H9 (cell line): ENCODE measurements at regions not wholly inside any gene's neighbourhood (a gene's known extent, or its start where the extent isn't known, plus 50 kb on each side); places are given as distances from the start of the nearest gene placed in this dataset.

Source experiments
- DNase-seq: peaks from one replicate; pipeline ENCODE4 v3.0.0-alpha.2; 2017
- H2AFZ ChIP-seq: one replicate; pipeline ENCODE4 v1.6.1; 2013; ENCODE audit warnings: mild to moderate bottlenecking, low read length, control low read depth, moderate library complexity
- H2AK5ac ChIP-seq: 2 replicates; pipeline ENCODE4 v1.6.1; 2013; ENCODE audit warnings: low read length, control low read depth, mixed read lengths; ENCODE audit not compliant: insufficient read length
- H2BK120ac ChIP-seq: one replicate; pipeline ENCODE4 v1.6.1; 2013; ENCODE audit warnings: low read depth, mild to moderate bottlenecking, low read length, control low read depth, inconsistent platforms; ENCODE audit not compliant: poor library complexity, severe bottlenecking
- H2BK12ac ChIP-seq: 2 replicates; pipeline ENCODE4 v1.6.1; 2013; ENCODE audit warnings: low read length, control low read depth, mixed read lengths, low read depth; ENCODE audit not compliant: insufficient read length
- H2BK15ac ChIP-seq: 2 replicates; pipeline ENCODE4 v1.6.1; 2013; ENCODE audit warnings: low read depth, low read length, control low read depth
- H2BK20ac ChIP-seq: one replicate; pipeline ENCODE4 v1.6.1; 2013; ENCODE audit warnings: low read depth, mild to moderate bottlenecking, low read length, control low read depth, inconsistent platforms; ENCODE audit not compliant: poor library complexity, severe bottlenecking
- H2BK5ac ChIP-seq: 2 replicates; pipeline ENCODE4 v1.6.1; 2013; ENCODE audit warnings: low read length, control low read depth, mixed read lengths; ENCODE audit not compliant: insufficient read length
- H3K14ac ChIP-seq: 2 replicates; pipeline ENCODE4 v1.6.1; 2013; ENCODE audit warnings: low read length, control low read depth; ENCODE audit not compliant: insufficient read depth
- H3K18ac ChIP-seq: 2 replicates; pipeline ENCODE4 v1.6.1; 2013; ENCODE audit warnings: low read depth, mild to moderate bottlenecking, mixed read lengths, low read length, control low read depth; ENCODE audit not compliant: insufficient read length
- H3K23ac ChIP-seq: 2 replicates; pipeline ENCODE4 v1.6.1; 2013; ENCODE audit warnings: low read length, control low read depth, mixed read lengths, low read depth; ENCODE audit not compliant: insufficient read length
- H3K23me2 ChIP-seq: 2 replicates; pipeline ENCODE4 v1.6.1; 2013; ENCODE audit warnings: low read depth, mild to moderate bottlenecking, mixed read lengths, low read length, control low read depth; ENCODE audit not compliant: insufficient read length, poor library complexity, severe bottlenecking
- H3K27ac ChIP-seq: 2 replicates; pipeline ENCODE4 v1.5.1; 2013; ENCODE audit warnings: low read length, control low read depth, mixed read lengths, low read depth; ENCODE audit not compliant: insufficient read length
- H3K27me3 ChIP-seq: 2 replicates; pipeline ENCODE4 v1.6.1; 2013; ENCODE audit warnings: low read length, control low read depth, inconsistent platforms; ENCODE audit not compliant: insufficient read depth
- H3K4ac ChIP-seq: 2 replicates; pipeline ENCODE4 v1.6.1; 2013; ENCODE audit warnings: low read depth, mild to moderate bottlenecking, control low read depth, inconsistent platforms, low read length, moderate library complexity
- H3K4me1 ChIP-seq: 2 replicates; pipeline ENCODE4 v1.6.1; 2013; ENCODE audit warnings: low read length, control low read depth, inconsistent platforms; ENCODE audit not compliant: insufficient read depth
- H3K4me2 ChIP-seq: 2 replicates; pipeline ENCODE4 v1.6.1; 2013; ENCODE audit warnings: low read length, control low read depth, mixed read lengths; ENCODE audit not compliant: insufficient read length, insufficient read depth
- H3K56ac ChIP-seq: 2 replicates; pipeline ENCODE4 v1.6.1; 2013; ENCODE audit warnings: low read depth, mild to moderate bottlenecking, mixed read lengths, low read length, control low read depth; ENCODE audit not compliant: insufficient read length
- H3K79me1 ChIP-seq: 2 replicates; pipeline ENCODE4 v1.6.1; 2013; ENCODE audit warnings: low read depth, mild to moderate bottlenecking, moderate library complexity, low read length, control low read depth, inconsistent platforms; ENCODE audit not compliant: insufficient read depth, poor library complexity, severe bottlenecking
- H3K79me2 ChIP-seq: 2 replicates; pipeline ENCODE4 v1.6.1; 2013; ENCODE audit warnings: low read length, control low read depth, inconsistent platforms; ENCODE audit not compliant: insufficient read depth
- H3K9ac ChIP-seq: 2 replicates; pipeline ENCODE4 v1.6.1; 2013; ENCODE audit warnings: low read length, control low read depth, mixed read lengths; ENCODE audit not compliant: insufficient read length; ENCODE audit errors: extremely low read depth
- H3K9me3 ChIP-seq: one replicate; pipeline ENCODE4 v1.6.1; 2013; ENCODE audit warnings: low read depth, low read length, inconsistent platforms; ENCODE audit not compliant: control insufficient read depth
- H3T11ph ChIP-seq: one replicate; pipeline ENCODE4 v1.6.1; 2013; ENCODE audit warnings: mild to moderate bottlenecking, low read length, control low read depth, inconsistent platforms
- H4K20me1 ChIP-seq: one replicate; pipeline ENCODE4 v1.6.1; 2013; ENCODE audit not compliant: control insufficient read depth, insufficient read length, insufficient read depth
- H4K5ac ChIP-seq: 2 replicates; pipeline ENCODE4 v1.6.1; 2013; ENCODE audit warnings: low read depth, mild to moderate bottlenecking, mixed read lengths, low read length, control low read depth; ENCODE audit not compliant: insufficient read length
- H4K8ac ChIP-seq: replicated peaks from 2 replicates; pipeline ENCODE4 v1.6.1; 2013; ENCODE audit warnings: low read length, control low read depth, mixed read lengths, low read depth; ENCODE audit not compliant: insufficient read length
- H4K91ac ChIP-seq: 2 replicates; pipeline ENCODE4 v1.6.1; 2013; ENCODE audit warnings: low read depth, mild to moderate bottlenecking, moderate library complexity, mixed read lengths, low read length, control low read depth; ENCODE audit not compliant: insufficient read length
- H3K27ac Mint-ChIP-seq, 3 experiments: 2 replicates in 2 of 3; 3 replicates in 1 of 3; pipeline ENCODE4 v1.8.0; 2020 to 2021; ENCODE audit warnings: mixed read lengths in 3 of 3, mild to moderate bottlenecking in 1 of 3, moderate library complexity in 1 of 3
- H3K27me3 Mint-ChIP-seq: 2 replicates; pipeline ENCODE4 v1.8.0; 2021; ENCODE audit warnings: low read depth, mild to moderate bottlenecking, moderate library complexity, mixed read lengths
- H3K36me3 Mint-ChIP-seq, 3 experiments: 2 replicates in 2 of 3; 3 replicates in 1 of 3; pipeline ENCODE4 v1.8.0; 2020 to 2021; ENCODE audit warnings: low read depth in 3 of 3, mixed read lengths in 3 of 3; ENCODE audit not compliant: insufficient read depth in 1 of 3
- H3K4me1 Mint-ChIP-seq, 2 experiments: 2 replicates each; pipeline ENCODE4 v1.8.0; 2020; ENCODE audit warnings: mixed read lengths in 2 of 2
- H3K4me3 Mint-ChIP-seq, 2 experiments: 2 replicates in 1 of 2; 3 replicates in 1 of 2; pipeline ENCODE4 v1.8.0; 2020 to 2021; ENCODE audit warnings: mild to moderate bottlenecking in 2 of 2, mixed read lengths in 2 of 2, moderate library complexity in 1 of 2
- H3K9me3 Mint-ChIP-seq, 2 experiments: 2 replicates in 1 of 2; 3 replicates in 1 of 2; pipeline ENCODE4 v1.8.0; 2020; ENCODE audit warnings: mild to moderate bottlenecking in 2 of 2, mixed read lengths in 2 of 2, moderate library complexity in 1 of 2
- WGBS: extraction: QIAGEN DNeasy Blood & Tissue Kit; methylation state at CpG from one replicate; pipeline ENCODE4 v1.1.7; 2013; ENCODE audit warnings: missing lambda C conversion rate, low lambda C conversion rate, mixed read lengths; ENCODE audit not compliant: insufficient read length; ENCODE audit errors: extremely low coverage; 5-methylcytosine and 5-hydroxymethylcytosine counted together
- TF ChIP-seq, protein P1 (sequence below): fragments of 200-600 bp; sonication (generic); conservative IDR thresholded peaks from 3 replicates; pipeline ENCODE4 v1.8.0; 2021; ENCODE audit warnings: antibody characterized with exemption, mild to moderate bottlenecking

DNA sequence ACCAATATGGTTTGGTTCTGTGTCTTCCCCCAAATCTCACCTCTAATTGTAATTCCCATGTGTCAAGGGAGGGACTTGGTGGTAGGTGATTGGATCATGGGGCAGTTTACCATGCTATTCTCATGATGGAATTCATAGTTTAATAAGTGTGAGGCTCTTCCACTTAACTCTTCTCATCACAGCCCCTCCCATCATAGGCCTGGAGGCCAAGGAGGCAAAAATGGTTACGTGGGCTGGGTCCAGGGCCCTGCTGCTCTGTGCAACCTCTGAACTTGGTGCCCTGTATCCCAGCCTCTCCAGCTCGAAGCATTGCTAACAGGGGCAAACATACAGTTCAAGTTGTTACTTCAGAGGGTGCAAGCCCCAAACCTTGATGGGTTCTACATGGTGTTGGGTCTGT is 232.7 kb downstream of the ADGRG6 start:
- H4K8ac ChIP-seq, result no peak overlapping the region
- H2AK5ac ChIP-seq, result no peak overlapping the region
- H3K14ac ChIP-seq, result no peak overlapping the region
- H3K9ac ChIP-seq, result no peak overlapping the region
- no peak overlapping the region for H2BK5ac ChIP-seq
- Mint-ChIP-seq H3K27ac (no peak overlapping the region), H3K4me3 (no peak overlapping the region), H3K27me3 (no peaks in the 10 kb centered on the region; the same call in 1 of the 2 replicates), H3K4me1 (no peaks in the 10 kb centered on the region; a peak in 1 of 4 replicates), H3K36me3 (peaks cover 6 to 36% (median 23%) of the 10 kb centered on the region in 3 experiments), H3K9me3 (peaks cover 23 to 35% of the 10 kb centered on the region in 2 experiments)
- H4K91ac ChIP-seq, result no peak overlapping the region
- H2BK20ac ChIP-seq, result no peak overlapping the region
- no peaks in the 10 kb centered on the region for H3K79me1 ChIP-seq
- H3K9me3 ChIP-seq, result peaks cover 21% of the 10 kb centered on the region
- no peaks in the 10 kb centered on the region; the same call in 1 of the 2 replicates for H3K27me3 ChIP-seq
- H3K4ac ChIP-seq, result no peak overlapping the region
- H4K5ac ChIP-seq, result no peak overlapping the region
- TF ChIP-seq, protein P1, sequence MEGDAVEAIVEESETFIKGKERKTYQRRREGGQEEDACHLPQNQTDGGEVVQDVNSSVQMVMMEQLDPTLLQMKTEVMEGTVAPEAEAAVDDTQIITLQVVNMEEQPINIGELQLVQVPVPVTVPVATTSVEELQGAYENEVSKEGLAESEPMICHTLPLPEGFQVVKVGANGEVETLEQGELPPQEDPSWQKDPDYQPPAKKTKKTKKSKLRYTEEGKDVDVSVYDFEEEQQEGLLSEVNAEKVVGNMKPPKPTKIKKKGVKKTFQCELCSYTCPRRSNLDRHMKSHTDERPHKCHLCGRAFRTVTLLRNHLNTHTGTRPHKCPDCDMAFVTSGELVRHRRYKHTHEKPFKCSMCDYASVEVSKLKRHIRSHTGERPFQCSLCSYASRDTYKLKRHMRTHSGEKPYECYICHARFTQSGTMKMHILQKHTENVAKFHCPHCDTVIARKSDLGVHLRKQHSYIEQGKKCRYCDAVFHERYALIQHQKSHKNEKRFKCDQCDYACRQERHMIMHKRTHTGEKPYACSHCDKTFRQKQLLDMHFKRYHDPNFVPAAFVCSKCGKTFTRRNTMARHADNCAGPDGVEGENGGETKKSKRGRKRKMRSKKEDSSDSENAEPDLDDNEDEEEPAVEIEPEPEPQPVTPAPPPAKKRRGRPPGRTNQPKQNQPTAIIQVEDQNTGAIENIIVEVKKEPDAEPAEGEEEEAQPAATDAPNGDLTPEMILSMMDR, result no peak
- H3K4me1 ChIP-seq, result no peaks in the 10 kb centered on the region
- no peak overlapping the region for H3K23ac ChIP-seq
- H3K56ac ChIP-seq, result no peak overlapping the region
- H2BK12ac ChIP-seq, result no peak overlapping the region
- H2AFZ ChIP-seq, result no peak overlapping the region
- no peak overlapping the region for H2BK120ac ChIP-seq
- H3T11ph ChIP-seq, result no peak overlapping the region
- no peaks in the 10 kb centered on the region for H3K23me2 ChIP-seq
- H3K79me2 ChIP-seq, result no peaks in the 10 kb centered on the region
- H3K18ac ChIP-seq, result no peak overlapping the region
- WGBS, result no CpG with 5 or more reads among the region's 2 CpGs
- H3K4me2 ChIP-seq, result no peak overlapping the region
- H3K27ac ChIP-seq, result no peak overlapping the region
- no peaks in the 10 kb centered on the region for H4K20me1 ChIP-seq
- no peak overlapping the region for H2BK15ac ChIP-seq
- DNase-seq, result no peak
